Putamen (tissue), 1 donor: ENCODE measurements at regions not wholly inside any gene's neighbourhood (a gene's known extent, or its start where the extent isn't known, plus 50 kb on each side); places are given as distances from the start of the nearest gene placed in this dataset.

ENCODE experiments used
- DNase-seq: peaks from one replicate; pipeline ENCODE4 v3.0.0-alpha.2; 2016; ENCODE audit warnings: low spot score

DNA sequence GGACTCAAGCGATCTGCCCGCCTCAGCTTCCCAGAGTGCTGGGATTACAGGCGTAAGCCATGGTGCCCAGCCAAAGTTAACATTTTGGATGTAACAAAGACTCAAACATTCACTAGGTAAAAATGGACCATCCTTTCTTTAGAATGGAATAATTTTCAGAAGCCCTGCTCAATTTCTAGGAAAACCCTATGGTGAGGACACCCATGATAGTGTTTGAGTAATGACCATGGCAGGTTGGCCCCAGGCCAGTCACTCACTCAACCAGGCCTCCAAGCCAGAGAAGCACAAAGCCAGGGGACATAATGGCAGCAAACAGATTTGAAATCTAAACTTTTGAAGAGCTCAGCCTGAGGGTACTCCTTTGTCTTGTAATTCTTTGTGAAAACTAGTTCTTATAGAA lies 59.9 kb upstream of the GPR6 start:
- DNase-seq, result no peak

DNA sequence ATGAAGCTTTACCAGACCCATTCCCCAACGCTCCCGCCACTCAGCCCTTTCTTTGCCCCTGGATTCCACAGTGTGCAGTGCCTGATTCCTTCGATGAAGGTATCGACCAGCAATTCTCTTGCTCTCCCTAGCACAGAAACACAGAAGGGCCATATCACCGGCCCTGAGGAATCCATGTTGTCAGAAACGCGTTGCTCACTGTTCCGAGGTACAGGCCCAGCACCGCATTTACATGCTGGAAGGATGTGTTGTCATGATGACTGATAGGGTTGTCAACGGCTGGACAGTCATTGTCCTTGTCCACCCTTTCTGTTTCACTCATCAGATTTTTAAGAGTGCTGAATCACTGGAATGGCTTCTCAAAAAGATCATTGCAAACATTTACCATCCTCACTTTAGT lies 57.2 kb upstream of the GPR6 start:
- DNase-seq, result no peak

DNA sequence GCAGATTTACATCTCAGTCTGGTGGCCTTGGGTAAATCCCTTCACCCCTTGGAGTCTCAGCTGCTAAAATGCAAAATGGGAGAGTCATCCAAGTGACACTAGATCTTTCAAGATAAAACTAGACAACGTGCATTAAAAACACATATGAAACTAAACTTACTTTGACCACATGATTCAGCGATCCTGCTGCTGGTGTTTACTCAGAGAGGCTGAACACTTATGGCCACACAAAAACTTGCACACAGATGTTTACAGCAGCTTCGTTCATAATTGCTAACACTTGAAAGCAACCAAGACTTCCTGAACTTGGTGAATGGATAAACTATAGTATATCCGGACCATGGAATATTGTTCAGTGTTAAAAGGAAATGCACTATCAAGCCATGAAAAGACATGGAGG lies 55.3 kb upstream of the GPR6 start:
- DNase-seq, result no peak

DNA sequence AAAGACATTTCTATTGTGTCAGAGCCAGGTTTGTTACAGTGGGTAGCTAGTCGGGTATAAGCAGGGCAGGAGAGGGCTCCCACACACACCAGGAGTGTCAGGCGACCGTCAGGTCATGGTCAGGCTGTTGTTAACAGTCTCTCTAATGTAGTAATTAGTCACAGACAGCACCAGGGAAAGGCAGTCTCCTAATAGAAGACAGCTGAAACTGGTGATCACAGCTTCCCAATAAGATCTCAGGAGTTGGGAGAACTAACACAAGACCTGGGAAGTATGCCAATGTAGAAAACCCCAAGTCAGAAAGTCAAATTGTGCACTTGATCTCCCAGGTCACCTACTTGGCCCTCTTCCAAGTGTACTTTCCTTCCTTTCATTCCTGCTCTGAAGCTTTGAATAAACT lies 53.0 kb upstream of the GPR6 start:
- no peak for DNase-seq

DNA sequence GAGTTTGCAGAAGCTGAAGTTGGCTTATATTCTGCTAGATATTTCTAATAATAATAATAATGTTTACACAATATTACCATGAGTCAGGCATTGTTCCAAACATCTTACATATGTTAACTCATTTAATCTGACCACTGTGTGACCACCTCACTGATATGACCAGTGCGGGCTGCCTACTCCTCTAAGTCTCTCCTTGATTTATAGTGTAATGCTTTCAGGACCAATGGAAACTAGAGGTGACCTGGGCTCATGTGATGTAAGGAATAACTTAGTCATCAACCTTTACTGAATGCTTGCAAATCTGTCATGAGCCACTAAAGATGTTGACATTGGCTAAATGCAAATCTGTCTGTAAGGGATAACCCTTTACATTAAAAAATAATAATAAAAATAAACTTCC lies 51.1 kb upstream of the GPR6 start:
- no peak for DNase-seq
